ENCODE measurements at regions not wholly inside any gene's neighbourhood (a gene's known extent, or its start where the extent isn't known, plus 50 kb on each side); places are given as distances from the start of the nearest gene placed in this dataset.
"Not testable (repeated sequence)": the region's sequence is repeated elsewhere in the genome, so short reads cannot be mapped to it uniquely, and the experiment has no call there.

DNA sequence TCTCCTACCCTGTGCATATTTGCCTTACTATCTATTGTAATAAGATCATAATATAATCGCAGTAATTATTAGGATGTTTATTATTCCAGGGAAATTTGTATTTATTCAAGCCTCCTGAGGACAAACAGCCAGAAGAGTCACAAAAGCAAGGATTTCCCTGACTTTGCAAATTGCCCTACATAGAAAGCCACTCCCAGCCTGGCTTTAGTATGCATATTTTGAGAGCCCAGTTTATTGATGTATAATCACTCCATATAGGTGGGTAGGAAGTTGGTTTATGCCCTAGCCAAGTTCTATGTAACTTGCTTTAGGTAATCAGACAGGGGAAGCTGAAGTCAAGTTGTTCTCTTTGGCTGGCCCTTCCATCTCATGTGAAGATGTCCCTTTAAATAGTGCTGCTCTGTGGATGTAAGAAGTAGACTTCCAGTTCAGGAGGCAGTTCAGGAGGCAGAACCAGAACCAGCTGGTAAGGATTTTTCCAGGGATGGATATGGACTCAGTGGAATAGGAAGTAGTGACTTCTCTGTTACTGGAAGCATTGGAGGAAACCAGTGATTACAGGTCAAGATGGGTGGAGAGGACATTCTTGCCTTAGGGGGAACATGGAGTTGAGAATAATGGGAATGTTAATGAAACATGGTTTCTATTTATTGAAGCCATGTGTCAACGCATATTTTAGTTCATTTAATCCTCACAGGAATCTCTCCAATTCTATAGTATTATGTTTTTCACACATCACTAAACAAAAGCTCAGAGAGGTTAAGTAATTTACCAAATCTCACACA lies 70.5 kb upstream of the KIT start:
- no peaks in the 10 kb centered on the region for H3K9me3 ChIP-seq (ENCODE audit: insufficient read depth, low read depth, low read length)
- no peaks in the 10 kb centered on the region; the same call in 1 of the 2 replicates for H3K4me1 ChIP-seq (ENCODE audit: insufficient read depth, low read length)
- no peak overlapping the region for H3K27ac ChIP-seq (ENCODE audit: low read length)

DNA sequence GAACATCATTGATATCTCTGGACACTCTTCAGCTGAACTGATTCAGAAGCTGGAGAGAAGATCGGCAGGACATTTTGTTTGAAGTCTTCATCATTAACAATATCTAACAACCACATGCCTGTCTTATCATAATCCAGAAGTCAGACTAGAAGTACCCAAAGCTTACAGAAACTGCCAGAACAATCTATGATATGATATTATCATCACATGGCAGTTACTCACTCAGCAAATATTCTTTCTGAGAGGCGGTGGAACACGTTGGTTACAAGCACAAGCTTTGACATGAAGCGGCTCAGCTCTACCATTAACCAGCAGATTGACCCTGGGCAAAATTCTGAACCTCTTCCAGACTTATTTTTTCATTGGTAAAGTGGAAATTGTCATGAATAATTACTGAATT lies 69.4 kb upstream of the KIT start:
- Histone ChIP-seq H3K9ac (ENCODE audit: low read depth, low read length) (no peak overlapping the region), H3K4me3 (ENCODE audit: low read length) (no peak overlapping the region), H3K4me1 (ENCODE audit: insufficient read depth, low read length) (no peaks in the 10 kb centered on the region; the same call in 1 of the 2 replicates), H3K27ac (ENCODE audit: low read length) (no peak overlapping the region), H3K27me3 (ENCODE audit: insufficient read depth, low read length) (no peaks in the 10 kb centered on the region), H3K36me3 (ENCODE audit: insufficient read depth, low read depth, low read length) (no peaks in the 10 kb centered on the region), H3K9me3 (ENCODE audit: insufficient read depth, low read depth, low read length) (no peaks in the 10 kb centered on the region)

More for the DNA sequence above, 70.5 kb upstream of the KIT start:
- Histone ChIP-seq H3K9ac (ENCODE audit: low read depth, low read length) (no peak overlapping the region), H3K36me3 (ENCODE audit: insufficient read depth, low read depth, low read length) (no peaks in the 10 kb centered on the region), H3K27me3 (ENCODE audit: insufficient read depth, low read length) (no peaks in the 10 kb centered on the region), H3K4me3 (ENCODE audit: low read length) (no peak overlapping the region)

DNA sequence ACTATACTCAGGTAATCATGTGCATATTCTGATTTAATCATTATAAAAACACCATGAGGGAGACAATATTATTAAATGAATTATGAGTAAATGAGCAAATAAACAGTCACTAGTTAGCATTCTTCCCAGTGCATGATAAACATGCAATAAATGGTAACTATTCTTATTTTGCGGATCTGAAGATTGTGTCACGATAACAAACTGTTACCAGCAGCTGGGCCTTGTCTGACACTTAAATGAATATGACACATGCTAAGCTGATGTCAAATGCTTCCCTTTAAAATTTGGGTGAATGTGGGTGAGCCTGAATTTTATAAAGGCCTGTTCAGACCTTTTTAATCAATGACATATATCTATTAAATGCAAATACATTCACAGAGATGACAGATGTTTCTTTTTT lies 68.2 kb upstream of the KIT start:
- Histone ChIP-seq H3K36me3 (ENCODE audit: insufficient read depth, low read depth, low read length) (no peaks in the 10 kb centered on the region), H3K27me3 (ENCODE audit: insufficient read depth, low read length) (no peaks in the 10 kb centered on the region), H3K9ac (ENCODE audit: low read depth, low read length) (no peak overlapping the region), H3K4me3 (ENCODE audit: low read length) (no peak overlapping the region), H3K27ac (ENCODE audit: low read length) (no peak overlapping the region), H3K9me3 (ENCODE audit: insufficient read depth, low read depth, low read length) (no peaks in the 10 kb centered on the region), H3K4me1 (ENCODE audit: insufficient read depth, low read length) (no peaks in the 10 kb centered on the region; the same call in 1 of the 2 replicates)

DNA sequence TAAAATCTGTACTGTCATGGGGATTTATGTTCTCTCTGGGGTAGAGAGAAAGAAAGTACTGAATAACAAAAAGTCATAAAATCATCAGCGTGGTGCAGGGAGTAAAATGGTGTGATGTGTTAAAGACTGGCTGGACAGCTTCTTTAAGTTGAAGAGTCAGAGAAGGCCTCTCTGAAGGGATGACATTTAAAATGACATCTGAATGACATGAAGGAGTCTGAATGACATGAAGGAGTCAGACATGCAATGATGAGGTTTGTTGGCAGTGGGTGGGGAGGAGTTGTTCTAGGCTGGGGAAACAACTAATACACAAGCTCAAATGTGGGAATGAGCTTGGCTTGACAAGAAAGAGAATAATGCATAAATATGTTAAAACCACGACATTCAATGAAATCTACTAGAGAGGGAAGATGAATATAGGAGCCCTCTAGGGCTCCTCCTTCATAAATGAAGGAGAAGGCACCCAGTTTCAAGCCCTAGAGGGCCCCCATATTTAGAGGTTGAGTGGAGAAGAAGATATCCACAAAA lies 63.9 kb upstream of the KIT start:
- H3K27ac ChIP-seq (ENCODE audit: low read length), result no peak overlapping the region

DNA sequence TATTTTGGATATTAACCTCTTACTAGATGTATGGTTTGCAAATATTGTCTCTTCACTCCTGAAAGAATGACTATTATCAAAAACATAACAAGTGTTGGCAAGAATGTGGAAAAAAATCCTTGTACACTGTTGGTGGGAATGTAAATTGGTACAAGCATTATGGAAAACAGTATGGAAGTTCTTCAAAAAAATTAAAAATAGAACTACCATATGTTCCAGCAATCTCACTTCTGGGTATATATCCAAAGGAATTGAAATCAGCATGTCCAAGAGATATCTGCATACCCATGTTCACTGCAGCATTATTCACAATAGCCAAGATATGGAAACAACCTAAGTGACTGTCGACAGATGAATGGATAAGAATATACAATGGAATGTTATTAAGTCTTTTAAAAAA lies 61.6 kb upstream of the KIT start:
- no peaks in the 10 kb centered on the region for H3K9me3 ChIP-seq (ENCODE audit: insufficient read depth, low read depth, low read length)
- no peaks in the 10 kb centered on the region; the same call in 1 of the 2 replicates for H3K4me1 ChIP-seq (ENCODE audit: insufficient read depth, low read length)
- no peak overlapping the region for H3K4me3 ChIP-seq (ENCODE audit: low read length)
- no peak overlapping the region for H3K27ac ChIP-seq (ENCODE audit: low read length)
- no peaks in the 10 kb centered on the region for H3K27me3 ChIP-seq (ENCODE audit: insufficient read depth, low read length)
- H3K36me3 ChIP-seq (ENCODE audit: insufficient read depth, low read depth, low read length), result no peaks in the 10 kb centered on the region
- no peak overlapping the region for H3K9ac ChIP-seq (ENCODE audit: low read depth, low read length)

More for the DNA sequence above, 63.9 kb upstream of the KIT start:
- Histone ChIP-seq H3K27me3 (ENCODE audit: insufficient read depth, low read length) (no peaks in the 10 kb centered on the region), H3K4me3 (ENCODE audit: low read length) (no peak overlapping the region), H3K9ac (ENCODE audit: low read depth, low read length) (no peak overlapping the region), H3K4me1 (ENCODE audit: insufficient read depth, low read length) (no peaks in the 10 kb centered on the region; the same call in 1 of the 2 replicates), H3K36me3 (ENCODE audit: insufficient read depth, low read depth, low read length) (no peaks in the 10 kb centered on the region), H3K9me3 (ENCODE audit: insufficient read depth, low read depth, low read length) (no peaks in the 10 kb centered on the region)

DNA sequence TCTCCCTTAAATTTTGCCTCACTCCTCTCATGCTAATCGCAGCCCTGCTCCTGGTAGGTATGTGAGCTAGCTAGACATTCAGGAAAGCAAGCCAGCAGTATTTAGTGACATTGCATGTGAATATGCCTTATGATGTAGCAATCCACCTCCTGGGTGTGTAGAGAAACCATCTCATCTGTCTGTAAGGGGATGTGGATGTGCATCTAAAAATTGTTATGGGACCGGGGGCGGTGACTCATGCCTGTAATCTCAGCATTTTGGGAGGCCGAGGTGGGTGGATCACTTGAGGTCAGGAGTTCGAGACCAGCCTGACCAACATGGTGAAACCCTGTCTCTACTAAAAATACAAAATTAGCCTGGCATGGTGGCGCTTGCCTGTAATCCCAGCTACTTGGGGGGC lies 60.1 kb upstream of the KIT start:
- H3K36me3 ChIP-seq (ENCODE audit: insufficient read depth, low read depth, low read length); H3K27ac ChIP-seq (ENCODE audit: low read length); H3K27me3 ChIP-seq (ENCODE audit: insufficient read depth, low read length); H3K4me3 ChIP-seq (ENCODE audit: low read length); H3K9me3 ChIP-seq (ENCODE audit: insufficient read depth, low read depth, low read length); H3K4me1 ChIP-seq (ENCODE audit: insufficient read depth, low read length); H3K9ac ChIP-seq (ENCODE audit: low read depth, low read length): not testable (repeated sequence)

DNA sequence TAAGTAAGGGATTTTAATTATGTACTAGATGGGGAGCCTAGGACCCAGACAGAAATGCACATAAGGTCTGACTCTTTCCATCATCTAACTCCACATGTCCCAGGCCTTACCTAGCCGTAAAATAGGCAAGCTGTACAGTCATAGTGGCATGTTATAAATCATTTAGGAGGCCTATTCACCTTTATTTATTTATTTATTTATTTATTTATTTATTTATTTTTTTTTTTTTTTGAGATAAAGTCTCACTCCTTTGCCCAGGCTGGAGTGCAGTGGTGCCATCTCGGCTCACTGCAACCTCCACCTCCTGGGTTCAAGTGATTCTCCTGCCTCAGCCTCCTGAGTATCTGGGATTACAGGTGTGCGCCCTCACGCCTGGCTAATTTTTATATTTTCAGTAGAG lies 55.6 kb upstream of the KIT start:
- not testable (repeated sequence) for H3K9me3 ChIP-seq (ENCODE audit: insufficient read depth, low read depth, low read length); H3K9ac ChIP-seq (ENCODE audit: low read depth, low read length); H3K4me3 ChIP-seq (ENCODE audit: low read length); H3K36me3 ChIP-seq (ENCODE audit: insufficient read depth, low read depth, low read length); H3K4me1 ChIP-seq (ENCODE audit: insufficient read depth, low read length); H3K27ac ChIP-seq (ENCODE audit: low read length); H3K27me3 ChIP-seq (ENCODE audit: insufficient read depth, low read length)

DNA sequence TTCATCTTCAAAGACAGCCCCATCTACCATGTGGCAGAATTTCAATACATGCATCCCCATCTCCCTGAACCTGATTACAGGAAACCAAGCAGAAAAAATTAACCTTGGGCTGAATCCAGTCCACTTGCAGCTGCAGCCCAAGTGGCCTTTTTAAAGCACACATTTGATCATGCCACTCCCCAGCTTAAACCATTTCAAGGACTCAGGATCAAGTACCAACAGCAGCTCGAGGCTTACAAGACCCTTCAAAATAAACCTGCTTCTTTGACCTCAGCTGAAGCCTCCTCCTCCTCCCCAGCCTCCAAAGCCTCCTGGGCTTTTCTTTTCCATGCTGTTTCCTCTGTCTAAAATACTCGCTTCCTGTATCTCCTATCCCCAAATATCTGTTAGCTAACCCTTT lies 50.7 kb upstream of the KIT start:
- no peaks in the 10 kb centered on the region for H3K36me3 ChIP-seq (ENCODE audit: insufficient read depth, low read depth, low read length)
- no peak overlapping the region for H3K9ac ChIP-seq (ENCODE audit: low read depth, low read length)
- H3K27me3 ChIP-seq (ENCODE audit: insufficient read depth, low read length), result no peaks in the 10 kb centered on the region
- H3K9me3 ChIP-seq (ENCODE audit: insufficient read depth, low read depth, low read length), result no peaks in the 10 kb centered on the region
- no peak overlapping the region for H3K27ac ChIP-seq (ENCODE audit: low read length)
- H3K4me3 ChIP-seq (ENCODE audit: low read length), result no peak overlapping the region
- no peaks in the 10 kb centered on the region for H3K4me1 ChIP-seq (ENCODE audit: insufficient read depth, low read length)

DNA sequence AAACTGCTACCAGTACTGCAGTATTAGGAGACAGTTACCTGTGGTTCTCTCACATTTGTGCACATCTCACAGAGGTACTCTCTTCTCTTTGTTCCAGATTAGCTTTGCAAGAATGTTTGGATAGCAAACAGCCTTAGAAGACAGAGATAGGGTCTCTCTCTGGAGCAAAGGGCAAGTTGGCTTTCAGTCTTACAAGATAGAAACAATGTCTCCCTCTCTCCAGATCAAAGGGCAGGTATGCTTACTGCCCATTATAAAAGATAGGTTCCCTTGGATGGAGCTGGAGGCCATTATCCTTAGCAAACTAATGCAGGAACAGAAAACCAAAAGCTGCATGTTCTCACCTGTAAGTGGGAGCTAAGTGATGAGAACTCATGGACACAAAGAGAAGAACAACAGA lies 50.2 kb upstream of the KIT start:
- H3K4me3 ChIP-seq (ENCODE audit: low read length), result no peak overlapping the region
- no peak overlapping the region for H3K9ac ChIP-seq (ENCODE audit: low read depth, low read length)
- H3K4me1 ChIP-seq (ENCODE audit: insufficient read depth, low read length), result no peaks in the 10 kb centered on the region
- H3K36me3 ChIP-seq (ENCODE audit: insufficient read depth, low read depth, low read length), result no peaks in the 10 kb centered on the region
- H3K27ac ChIP-seq (ENCODE audit: low read length), result no peak overlapping the region
- no peaks in the 10 kb centered on the region for H3K9me3 ChIP-seq (ENCODE audit: insufficient read depth, low read depth, low read length)
- no peaks in the 10 kb centered on the region for H3K27me3 ChIP-seq (ENCODE audit: insufficient read depth, low read length)
